Kasumi-1 (cell line): ENCODE measurements at regions not wholly inside any gene's neighbourhood (a gene's known extent, or its start where the extent isn't known, plus 50 kb on each side); places are given as distances from the start of the nearest gene placed in this dataset.
"Not testable (repeated sequence)": the region's sequence is repeated elsewhere in the genome, so short reads cannot be mapped to it uniquely, and the experiment has no call there.

Source experiments
- DNase-seq, 2 experiments: peaks; one replicate each; lab custom pipeline; 2025; lab: John Stamatoyannopoulos, UW

- DNase-seq, result peak; percentile 92 to 93
Measured at GRCh38 chr2:174697255-174697654, 67.0 kb downstream of the CHRNA1 start.

DNA sequence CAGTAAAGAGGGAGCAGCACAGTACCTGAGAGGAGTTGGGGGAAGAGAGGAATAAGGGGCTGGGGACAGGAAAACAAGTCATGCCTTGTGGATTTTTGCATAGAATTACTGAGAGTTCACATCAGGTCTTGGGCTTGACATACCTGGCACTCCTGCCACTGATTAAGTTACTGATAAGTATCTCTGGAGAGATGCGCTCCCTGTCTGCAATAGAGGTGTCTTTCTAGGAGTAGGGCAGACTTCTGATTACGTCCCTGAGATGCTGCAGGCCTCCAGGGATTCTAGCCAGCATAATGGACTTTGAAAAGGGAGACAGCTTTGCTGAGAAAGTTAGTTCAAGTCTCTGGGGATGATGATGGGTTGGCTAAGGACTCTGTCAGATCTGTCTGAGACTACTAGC is 69.4 kb downstream of the CHRNA1 start:
- no peak for DNase-seq

DNA sequence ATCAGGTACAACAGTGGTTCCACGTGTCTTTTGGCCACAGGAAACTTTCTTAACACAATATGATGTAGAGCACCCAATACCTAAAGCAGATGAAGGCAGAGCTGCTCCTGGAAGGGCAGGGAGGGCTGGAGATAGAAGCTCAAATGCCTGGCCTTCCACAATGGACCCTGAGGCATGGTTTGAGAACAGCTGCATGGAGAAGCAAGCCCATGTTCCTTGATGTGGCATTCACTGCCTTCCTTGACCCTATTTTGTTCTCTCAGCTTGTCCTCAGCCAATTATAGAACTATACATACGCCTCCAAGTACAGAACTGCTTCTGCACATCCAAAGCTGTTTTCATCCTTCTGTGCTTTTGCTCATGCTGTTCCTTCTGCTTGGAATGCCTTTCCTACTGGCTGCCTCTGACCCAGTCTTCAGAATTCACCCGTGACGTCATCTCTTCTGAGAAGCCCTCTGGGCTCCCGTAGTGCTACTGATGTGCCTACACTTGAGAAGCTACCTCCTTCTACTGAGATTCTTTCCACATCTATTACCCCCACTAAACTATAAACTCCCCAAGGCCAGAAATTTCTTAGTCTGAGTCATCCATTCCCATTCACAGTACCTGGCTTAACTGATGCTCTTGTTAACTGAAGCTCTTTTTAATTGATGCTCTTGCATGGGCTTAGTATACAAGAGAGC is 69.9 kb downstream of the CHRNA1 start:
- no peak for DNase-seq

GRCh38 chr2:174693344-174693743 is 70.9 kb downstream of the CHRNA1 start:
- no peak for DNase-seq

DNA sequence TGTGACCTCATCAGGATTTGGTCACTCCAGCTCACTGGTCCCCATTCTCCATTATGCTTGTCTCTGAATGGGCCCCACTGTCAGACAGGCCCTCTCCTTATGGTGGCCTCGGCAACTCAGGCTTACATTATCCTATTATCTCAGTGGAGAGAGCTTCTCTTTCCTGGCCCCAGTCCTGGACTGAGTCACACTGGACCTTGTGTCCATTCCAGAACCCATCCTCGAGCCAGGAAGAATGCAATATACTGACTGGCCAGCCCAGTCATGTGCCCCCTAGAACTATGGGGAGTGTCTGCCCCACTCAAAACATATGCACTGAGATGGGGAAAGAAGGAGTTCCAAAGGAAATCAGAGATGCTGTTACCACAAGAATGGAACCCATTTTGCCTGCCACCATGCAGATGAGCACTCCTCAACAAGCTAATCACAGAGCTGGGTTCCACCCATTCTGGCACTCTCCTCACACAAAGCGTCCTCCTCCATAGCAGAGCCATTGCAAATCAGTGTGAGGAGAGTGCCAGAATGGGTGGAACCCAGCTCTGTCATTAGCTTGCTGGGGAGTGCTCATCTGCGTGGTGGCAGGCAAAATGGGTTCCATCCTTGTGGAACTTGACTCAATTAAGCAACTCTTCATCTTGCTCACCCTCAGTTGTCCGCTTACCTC is 71.9 kb downstream of the CHRNA1 start:
- DNase-seq, result no peak

DNA sequence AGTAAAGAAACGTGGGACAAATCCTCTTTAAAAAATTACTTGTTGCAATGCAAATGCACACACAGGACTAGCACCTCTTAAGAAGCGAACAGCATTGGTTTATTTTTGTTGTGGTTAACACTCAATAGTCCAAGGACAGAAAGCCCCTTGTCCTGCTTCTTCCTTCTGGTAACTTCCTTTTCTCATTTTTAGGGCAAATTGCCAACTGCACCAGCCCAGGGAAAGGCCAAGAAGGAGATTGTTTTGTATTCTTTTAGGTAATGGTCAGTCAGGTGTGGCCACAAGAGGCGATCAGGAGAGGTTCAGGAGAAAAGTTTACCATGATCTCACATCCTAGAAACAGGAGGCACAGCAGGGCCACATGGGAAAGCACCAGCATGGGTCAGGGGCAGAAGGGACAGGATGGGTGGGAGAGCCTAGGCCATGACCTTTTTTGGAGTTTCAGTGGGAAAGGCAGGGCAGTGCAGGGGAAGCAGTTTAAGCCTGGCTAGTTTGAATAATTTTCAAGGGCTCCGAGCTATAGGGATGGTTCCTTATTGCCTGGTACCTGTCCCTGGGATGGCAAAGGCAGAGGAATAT is 73.0 kb downstream of the CHRNA1 start:
- no peak for DNase-seq

GRCh38 chr2:174690026-174690425 is 74.2 kb downstream of the CHRNA1 start:
- no peak for DNase-seq

- DNase-seq, result peak; percentile 88 to 96
Measured at GRCh38 chr2:174688079-174688478, 76.2 kb downstream of the CHRNA1 start.

DNA sequence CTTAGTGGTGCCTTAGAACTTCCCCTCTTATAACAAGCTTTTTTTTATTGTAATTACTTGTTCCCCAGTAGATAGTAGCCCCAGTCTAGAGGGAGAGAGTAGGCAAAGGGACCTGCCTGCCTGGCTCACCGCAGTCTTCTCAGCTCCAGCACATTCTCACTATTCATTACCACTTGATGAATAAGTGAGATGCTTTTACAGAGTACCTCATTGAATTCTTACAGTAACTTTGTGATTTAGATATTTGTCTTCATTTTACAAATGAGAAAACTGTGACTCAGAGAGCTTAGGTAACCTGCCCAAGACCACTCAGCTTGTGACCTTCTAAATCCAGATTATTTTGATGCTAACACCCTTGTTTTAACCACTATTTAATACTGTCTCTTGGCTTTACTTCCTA is 77.8 kb downstream of the CHRNA1 start:
- no peak for DNase-seq

GRCh38 chr2:174683392-174683759 is 80.9 kb downstream of the CHRNA1 start:
- peak; percentile 85 to 89 for DNase-seq

DNA sequence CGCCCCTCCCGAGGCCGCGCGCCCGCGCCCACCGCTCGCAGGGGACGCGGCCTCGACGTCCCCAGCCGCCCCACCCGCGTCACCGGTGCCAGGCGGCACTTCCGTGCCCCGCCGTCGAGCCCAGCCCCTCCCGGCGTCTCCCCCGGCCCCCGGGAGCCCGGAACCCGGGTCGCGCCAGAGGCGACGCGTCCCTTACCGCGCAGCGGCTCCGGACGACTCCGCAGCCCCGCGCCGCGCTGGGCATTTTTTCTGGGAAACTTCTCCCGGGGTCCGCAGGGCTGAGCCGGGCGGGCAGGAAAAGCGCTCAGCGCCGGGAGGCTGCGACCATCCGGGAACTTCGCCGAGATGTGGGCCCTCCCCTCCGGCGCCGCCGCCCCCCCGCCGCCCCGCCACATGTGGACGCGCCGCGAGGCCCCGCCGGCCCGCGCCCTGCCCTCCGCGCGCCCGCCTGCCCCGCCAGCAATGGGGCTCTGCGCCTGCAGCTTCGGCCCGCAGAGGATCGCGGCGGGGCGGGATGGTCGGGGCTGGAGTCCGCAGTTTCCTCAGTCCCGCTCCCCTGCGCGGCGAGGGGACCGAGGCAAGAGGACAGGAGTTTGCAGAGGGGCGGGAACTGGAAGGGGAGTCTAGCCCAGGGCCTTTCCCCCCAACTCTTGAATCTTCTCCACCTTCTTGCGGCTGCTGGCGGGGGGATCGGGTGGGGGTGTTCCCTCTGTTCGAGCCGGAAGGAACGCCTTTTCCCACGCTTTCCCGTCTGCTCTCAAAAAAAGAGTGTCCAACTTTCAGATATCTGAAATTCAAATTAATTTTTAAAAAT is 81.5 kb downstream of the CHRNA1 start:
- DNase-seq, result peak; percentile 79 to 80

- DNase-seq, result peak; percentile 50 to 64
Measured at GRCh38 chr2:174682007-174682577, 82.2 kb downstream of the CHRNA1 start.

DNA sequence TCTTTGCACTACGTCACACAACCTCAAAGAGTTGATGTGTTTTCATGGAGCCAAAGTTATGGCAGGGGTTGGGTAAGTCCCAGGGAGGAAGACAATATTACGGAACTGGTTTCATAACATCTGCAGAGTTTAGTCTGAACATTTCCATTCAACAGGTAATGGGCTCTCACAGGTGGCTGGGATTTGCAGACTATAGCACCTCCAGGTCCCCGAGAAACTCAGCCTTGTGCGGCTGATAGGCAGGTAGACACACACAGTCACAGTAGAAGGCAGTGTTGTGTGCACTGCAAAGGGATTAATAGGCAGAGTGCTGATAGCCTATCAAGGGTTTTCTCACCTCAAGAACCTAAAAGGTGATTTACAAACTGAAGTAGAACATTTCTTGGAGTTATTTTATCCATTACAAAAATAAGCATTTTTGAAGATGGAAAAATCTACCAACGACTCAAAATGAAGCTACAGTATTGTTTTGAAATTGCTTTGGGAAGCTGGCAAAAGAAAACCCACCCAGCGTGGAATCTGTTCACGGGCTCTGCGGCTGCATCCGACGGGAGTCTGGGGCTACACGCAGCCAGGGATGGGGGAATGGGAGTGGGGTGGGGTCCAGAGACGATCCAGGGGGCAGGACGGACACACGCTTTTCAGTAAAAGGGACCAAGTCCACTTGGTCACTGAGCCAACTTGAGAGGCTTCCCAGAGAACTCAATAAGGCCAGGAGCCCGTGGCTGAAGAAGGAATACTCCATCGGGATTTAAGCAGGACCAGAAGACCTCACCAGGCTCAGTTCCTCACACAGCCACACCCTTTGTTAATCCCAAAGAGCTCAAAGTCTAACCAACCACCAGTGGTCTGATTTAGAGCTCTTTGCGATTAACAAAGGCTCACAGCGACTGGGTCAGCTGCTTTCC is 82.9 kb downstream of the CHRNA1 start:
- DNase-seq, result peak in 1 of 2 experiments; percentile 50

DNA sequence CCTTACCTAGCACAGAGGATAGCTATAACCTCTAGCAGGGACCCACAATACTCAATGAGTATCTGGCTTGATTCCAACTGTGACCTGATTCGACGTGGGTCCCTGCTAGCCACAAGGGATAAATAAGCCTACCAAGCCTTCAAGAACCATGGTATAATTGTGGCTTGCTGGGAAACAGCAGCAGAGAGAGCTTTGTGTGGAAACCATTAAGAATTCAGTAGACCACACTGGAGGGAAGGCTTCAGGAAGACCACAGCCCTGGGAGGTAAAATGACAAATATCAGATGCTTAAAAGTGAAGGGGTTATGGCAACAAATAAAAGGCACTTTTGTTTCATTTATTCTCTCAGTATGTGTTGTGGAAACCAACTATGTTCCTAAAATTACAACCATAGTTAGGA is 82.6 kb upstream of the WIPF1 start:
- no peak for DNase-seq

DNA sequence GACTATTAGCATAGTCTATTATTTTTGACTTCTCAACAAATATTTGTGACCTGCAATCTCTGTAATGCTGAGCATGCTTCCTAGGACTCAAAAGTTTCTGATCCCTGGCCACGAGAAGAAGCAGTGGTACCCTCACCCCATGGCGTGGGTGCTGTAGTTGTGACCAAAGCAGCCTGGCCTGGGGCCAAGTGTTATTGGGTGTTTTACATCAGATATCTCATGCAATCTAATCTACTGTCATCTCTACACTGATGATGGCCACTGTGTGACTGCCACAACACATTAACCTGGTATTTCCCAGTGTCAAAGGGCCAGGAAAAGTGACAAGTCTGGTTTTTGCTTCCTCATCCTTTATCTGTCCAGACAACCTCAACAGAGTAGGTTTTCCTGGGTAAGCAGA is 80.8 kb upstream of the WIPF1 start:
- no peak for DNase-seq

DNA sequence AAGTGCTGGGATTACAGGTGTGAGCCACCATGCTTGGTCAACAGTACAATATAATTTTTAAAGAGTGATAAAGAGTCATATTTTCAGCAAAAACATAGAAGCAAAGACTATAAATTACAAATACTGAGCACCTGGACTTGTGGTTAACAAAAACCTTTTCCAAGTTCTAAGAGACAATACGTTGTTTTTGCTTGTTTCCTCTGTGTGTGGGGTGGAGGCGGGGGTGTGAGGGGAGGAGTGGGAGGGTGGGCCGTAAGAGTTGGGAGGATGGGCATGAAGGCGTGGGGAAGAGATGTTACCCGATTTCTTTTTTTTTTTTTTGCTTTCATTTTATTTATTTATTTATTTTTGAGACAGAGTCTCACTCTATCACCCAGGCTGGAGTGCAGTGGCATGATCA is 78.0 kb upstream of the WIPF1 start:
- DNase-seq, result no peak

DNA sequence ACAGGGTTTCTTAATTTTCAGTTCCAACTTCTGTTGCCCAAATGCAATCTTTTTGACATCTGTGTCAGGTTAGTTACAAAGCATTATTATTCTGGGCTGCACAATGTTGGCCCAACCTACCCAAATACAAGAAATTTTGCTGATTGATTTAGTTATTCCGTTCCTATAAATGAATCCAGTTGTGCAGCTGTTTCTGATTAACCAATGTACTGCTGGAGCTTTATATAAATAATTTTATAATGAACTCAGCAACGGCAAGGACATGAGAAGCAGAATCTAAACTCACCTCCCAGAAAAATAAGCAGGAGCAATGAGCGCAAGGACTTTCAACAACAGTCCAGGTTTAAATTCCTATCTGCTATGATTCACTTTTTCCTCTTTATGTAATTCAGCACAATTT is 76.3 kb upstream of the WIPF1 start:
- no peak for DNase-seq

GRCh38 chr2:174673440-174673839 is 75.8 kb upstream of the WIPF1 start:
- no peak for DNase-seq

DNA sequence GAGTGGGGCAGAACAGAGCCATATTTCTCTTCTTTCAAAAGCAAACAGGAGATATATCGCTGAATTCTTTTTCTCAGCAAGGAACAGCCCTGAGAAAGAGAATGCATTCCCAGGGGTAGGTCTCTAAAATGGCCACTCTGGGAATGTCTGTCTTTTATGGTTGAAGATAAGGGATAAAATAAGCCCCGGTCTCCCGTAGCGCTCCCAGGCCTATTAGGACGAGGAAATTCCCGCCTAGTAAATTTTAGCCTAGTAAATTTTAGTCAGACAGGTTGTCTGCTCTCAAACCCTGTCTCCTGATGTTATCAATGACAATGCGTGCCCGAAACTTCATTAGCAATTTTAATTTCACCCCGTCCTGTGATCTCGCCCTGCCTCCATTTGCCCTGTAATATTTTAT is 73.9 kb upstream of the WIPF1 start:
- DNase-seq, result not testable (repeated sequence)

DNA sequence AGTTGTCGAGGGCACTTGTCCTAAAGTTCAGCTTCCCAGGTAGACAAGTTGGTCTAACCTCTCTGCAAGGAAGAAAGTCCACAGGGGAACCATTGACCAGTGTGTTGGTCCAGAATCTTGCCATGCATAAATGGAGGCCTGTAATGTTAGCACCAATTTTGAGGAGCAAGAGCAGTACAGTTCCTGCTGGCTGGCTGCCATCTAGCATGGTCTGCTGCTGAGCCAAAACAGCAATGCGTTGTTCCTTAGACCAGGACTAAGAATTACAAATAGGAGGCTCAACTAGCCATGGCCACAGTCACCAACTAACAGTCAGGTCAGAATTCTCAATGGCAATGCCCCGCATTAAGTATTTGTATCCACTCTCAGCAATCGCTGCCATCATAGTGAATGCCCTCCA is 72.8 kb upstream of the WIPF1 start:
- no peak for DNase-seq

GRCh38 chr2:174669336-174669735 is 71.7 kb upstream of the WIPF1 start:
- DNase-seq, result no peak
